ENCODE measurements at regions not wholly inside any gene's neighbourhood (a gene's known extent, or its start where the extent isn't known, plus 50 kb on each side); places are given as distances from the start of the nearest gene placed in this dataset.

GRCh38 chr4:97468272-97468671, 675.0 kb downstream of the STPG2 start:
- DNase-seq (ENCODE audit: low read depth) = no peak
- no peak overlapping the region for H3K4me3 ChIP-seq (ENCODE audit: low read depth, low read length)

DNA sequence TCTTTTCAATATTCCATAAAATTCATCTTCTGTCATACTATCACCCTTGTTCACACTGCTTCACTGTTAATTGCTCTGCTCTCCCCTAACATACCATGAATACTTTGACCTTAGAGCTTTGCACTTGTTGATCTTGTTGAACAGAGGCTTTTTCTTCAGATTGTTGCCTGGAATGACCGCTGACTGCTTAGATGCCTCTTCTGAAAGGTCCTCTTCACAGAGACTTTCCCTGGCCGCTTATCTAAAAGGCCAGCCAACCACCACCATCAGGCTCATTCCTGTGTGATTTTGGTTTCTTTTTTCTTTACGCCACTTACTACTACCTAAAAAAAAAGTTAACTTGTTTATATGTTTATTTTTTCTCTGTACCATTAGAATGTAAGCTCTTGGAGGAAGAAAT, 667.7 kb downstream of the STPG2 start:
- no peak for DNase-seq (ENCODE audit: low read depth)
- no peak overlapping the region for H3K4me3 ChIP-seq (ENCODE audit: low read depth, low read length)

DNA sequence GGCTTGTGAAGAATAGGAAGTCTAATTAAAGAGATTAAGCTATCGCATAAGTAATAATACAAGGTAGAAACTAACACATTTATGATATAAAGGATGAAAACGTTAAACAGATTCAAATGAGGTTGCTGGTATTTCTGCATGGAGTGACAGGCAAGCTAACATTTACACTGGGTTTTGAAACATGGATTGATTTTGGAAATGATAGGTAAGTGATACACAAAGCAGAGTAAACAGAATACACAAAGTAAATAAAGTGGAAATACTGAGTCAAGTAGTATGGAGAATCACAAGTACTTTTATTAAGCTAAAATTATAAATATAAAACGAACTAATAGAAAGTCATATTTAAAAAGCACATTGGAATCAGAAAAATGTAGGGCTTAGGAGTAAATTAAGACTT, 665.3 kb downstream of the STPG2 start:
- DNase-seq (ENCODE audit: low read depth) = no peak
- no peak overlapping the region for H3K4me3 ChIP-seq (ENCODE audit: low read depth, low read length)

- no peak overlapping the region for H3K4me3 ChIP-seq (ENCODE audit: low read depth, low read length)
- DNase-seq (ENCODE audit: low read depth) = no peak
These were observed 663.9 kb downstream of the STPG2 start for GRCh38 chr4:97479388-97479787.

- no peak overlapping the region for H3K4me3 ChIP-seq (ENCODE audit: low read depth, low read length)
- DNase-seq (ENCODE audit: low read depth) = no peak
These were observed 651.4 kb downstream of the STPG2 start for GRCh38 chr4:97491856-97492255.

- no peak for DNase-seq (ENCODE audit: low read depth)
- H3K4me3 ChIP-seq (ENCODE audit: low read depth, low read length) = no peak overlapping the region
These were observed 649.3 kb downstream of the STPG2 start for GRCh38 chr4:97493815-97494518.

GRCh38 chr4:97496298-97496873, 646.9 kb downstream of the STPG2 start:
- DNase-seq (ENCODE audit: low read depth) = no peak
- no peak overlapping the region for H3K4me3 ChIP-seq (ENCODE audit: low read depth, low read length)

- peak; percentile 48 for DNase-seq (ENCODE audit: low read depth)
- no peak overlapping the region for H3K4me3 ChIP-seq (ENCODE audit: low read depth, low read length)
These were observed 644.4 kb downstream of the STPG2 start for GRCh38 chr4:97498875-97499274.

DNA sequence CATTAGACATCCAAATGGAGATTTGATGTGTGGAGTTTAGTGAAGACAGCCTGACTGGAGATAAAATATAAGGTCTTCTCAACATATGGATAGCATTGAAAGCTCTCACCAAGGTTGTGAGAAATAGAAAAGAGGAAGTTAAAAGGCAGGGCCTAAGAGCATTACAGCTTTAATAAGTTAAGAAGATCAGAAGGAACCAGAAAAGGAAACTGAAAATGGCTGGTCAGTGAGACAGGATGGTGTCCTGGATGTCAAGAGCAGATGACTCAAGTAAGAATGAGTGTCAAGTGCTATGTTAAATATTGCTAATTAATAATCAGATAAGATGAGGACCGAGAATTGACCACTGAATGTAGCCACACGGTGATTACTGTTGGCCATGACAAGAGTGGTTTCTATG, 642.9 kb downstream of the STPG2 start:
- H3K4me3 ChIP-seq (ENCODE audit: low read depth, low read length) = no peak overlapping the region
- DNase-seq (ENCODE audit: low read depth) = no peak

DNA sequence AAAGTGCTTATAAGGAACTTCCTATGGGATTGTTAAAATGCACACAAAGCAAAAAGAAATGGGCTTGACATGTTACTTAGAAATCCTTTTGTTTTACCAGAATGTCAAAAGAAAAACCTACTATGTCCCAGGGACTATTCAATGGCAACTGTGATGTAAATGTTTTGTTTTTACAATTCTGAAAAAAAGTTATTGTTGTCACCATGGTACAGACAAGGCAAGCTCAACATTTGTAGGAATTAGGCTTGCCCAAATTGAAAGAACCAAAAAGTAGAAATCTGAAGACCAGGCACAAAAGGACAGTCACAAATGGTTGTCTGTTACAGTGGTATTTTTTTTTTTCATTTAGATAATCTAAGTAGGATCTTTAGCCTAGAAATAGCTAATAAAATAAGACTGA, 638.6 kb downstream of the STPG2 start:
- no peak for DNase-seq (ENCODE audit: low read depth)
- no peak overlapping the region for H3K4me3 ChIP-seq (ENCODE audit: low read depth, low read length)

DNA sequence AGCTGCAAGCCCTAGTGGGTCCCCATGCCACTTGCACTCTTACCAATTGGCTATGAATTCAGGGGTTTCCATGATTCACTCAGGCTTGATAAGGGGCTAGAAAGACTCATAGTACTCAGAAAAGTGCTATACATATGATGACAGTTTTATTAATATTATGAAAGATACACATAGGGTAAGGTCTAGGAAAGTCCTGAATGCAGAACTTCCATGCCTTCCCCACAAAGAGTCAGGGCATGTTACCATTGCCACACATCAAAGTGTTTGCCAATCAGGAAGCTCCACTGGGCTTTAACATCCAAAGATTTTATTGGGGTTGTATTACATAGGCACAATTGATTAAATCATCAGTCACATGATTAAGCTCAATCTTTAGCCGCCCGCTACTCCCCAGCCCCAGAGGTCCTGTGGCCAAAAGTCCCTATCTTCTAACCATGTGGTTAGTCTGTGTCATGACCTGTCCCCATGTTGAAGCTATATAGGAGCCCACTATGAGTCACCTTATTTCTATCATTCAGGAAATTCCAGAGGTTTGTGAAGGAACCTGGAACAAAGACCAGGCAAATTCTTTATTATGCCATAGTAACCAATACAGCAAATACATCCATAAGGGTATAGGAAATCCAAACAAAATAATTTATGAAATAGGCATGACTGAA, 635.6 kb downstream of the STPG2 start:
- no peak overlapping the region for H3K4me3 ChIP-seq (ENCODE audit: low read depth, low read length)
- no peak for DNase-seq (ENCODE audit: low read depth)

Measured in skeletal muscle cell (primary cell).